ENCODE measurements at regions not wholly inside any gene's neighbourhood (a gene's known extent, or its start where the extent isn't known, plus 50 kb on each side); places are given as distances from the start of the nearest gene placed in this dataset.
"Not testable (repeated sequence)": the region's sequence is repeated elsewhere in the genome, so short reads cannot be mapped to it uniquely, and the experiment has no call there.

GRCh38 chr12:8396225-8397071, 59.3 kb upstream of the CLEC6A start:
- peak; percentile 84 for DNase-seq

DNA sequence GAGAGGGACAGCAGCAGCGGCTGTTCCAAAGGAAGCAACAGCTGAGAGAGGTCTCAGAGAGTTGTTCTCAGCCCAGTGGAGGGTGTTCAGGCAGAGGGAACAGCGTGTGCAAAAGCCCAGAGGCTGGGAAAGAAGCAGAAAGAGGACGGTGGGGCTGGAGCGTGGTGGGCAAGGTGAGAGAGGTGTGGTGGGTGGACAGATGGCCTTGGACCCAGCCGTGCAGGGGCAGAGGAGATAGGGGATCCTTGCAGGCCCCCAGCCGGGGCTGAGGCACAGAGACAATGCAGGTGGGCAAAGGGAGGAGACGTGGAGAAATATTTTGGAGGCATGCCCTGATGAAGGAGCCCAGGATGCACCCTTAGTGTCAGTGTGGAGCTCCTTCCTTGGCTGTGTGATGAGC, 58.4 kb upstream of the CLEC6A start:
- not testable (repeated sequence) for DNase-seq

DNA sequence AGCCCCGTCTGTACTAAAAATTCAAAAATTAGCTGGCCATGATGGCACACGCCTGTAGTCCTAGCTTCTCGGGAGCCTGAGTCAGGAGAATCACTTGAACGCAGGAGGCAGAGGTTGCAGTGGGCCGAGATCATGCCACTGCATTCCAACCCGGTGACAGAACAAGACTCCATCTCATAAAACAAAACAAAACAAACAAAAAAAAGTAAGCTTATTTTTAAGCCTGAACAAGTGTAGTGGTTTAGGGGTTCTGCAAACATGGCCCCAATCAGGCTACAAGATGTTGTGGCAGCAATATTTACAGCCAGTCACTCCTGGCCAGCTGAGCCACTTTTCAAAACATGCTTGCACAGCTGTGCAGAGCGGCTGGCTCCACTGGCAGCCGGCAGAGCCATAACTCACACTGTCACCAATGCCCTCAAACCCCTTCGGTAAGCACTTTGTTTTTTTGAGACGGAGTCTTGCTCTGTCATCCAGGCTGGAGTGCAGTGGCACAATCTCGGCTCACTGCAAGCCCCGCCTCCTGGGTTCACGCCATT, 56.2 kb upstream of the CLEC6A start:
- DNase-seq = not testable (repeated sequence)

DNA sequence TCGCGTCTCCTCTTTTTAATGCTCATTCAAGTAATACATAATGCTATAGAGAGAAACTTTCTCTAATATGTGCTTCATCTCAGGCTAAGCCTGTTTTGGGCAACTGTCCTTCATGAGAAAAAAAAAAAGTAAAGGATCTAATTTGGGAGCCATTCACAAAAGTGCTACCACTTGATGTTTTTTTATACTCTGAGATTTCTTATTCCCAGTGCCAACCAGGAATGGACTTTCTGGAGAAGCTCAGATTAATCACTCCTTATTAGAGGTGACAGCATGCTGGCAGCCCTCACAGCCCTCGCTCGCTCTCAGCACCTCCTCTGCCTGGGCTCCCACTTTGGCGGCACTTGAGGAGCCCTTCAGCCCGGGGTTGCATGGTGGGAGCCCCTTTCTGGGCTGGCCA, 51.9 kb upstream of the CLEC6A start:
- DNase-seq = not testable (repeated sequence)

DNA sequence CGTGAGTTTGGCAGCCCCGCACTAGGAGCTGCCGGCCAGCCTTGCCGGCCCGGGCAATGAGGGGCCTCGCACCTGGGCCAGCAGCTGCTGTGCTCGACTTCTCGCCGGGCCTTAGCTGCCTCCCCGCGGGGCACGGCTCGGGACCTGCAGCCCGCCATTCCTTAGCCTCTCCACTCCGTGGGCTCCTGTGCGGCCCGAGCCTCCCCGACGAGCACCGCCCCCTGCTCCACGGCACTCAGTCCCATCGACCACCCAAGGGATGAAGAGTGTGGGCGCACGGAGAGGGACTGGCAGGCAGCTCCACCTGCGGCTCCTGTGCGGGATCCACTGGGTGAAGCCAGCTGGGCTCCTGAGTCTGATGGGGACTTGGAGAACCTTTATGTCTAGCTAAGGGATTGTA, 51.4 kb upstream of the CLEC6A start:
- DNase-seq = not testable (repeated sequence)
